ENCODE measurements at regions not wholly inside any gene's neighbourhood (a gene's known extent, or its start where the extent isn't known, plus 50 kb on each side); places are given as distances from the start of the nearest gene placed in this dataset.
A peak's percentile ranks its signal among the peaks of the same experiment; 100 is the strongest.

DNA sequence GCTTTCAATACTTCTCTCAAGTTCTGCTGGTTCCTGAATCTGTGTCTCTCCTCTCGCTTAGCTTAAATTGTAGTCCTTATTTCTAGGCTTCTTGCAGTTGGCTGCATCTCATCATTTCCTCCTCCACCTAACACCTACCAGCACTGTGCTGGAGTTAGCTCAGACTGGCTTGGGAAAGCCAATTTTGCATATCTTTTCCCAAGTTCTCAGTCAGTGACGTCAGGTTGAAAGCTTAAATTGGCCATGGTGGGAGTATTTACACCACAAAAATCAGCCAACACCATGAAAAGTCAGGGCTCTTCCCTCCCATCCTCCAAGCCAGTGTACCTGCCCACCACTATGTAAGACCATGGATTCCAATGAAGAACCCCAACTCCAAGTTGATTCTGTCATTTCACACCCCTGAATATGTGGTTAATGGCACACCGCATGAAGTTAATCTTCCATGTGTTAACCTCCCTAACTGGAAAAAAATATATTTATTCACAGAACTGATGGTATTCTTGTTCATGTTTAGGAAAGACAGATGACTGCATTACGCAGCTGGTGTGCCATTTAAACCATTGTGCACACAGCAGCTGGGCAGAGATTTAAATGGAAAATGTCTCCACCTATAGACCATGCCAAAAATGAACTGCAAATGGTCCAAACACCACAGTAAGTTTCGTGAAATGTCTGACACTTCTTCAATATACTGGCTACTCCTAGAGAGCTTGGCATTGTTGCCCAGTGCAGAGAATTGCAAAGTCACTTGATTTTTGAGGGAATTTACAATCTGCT lies 274.1 kb upstream of the MAP3K7 start:
- TF ChIP-seq, protein P1, sequence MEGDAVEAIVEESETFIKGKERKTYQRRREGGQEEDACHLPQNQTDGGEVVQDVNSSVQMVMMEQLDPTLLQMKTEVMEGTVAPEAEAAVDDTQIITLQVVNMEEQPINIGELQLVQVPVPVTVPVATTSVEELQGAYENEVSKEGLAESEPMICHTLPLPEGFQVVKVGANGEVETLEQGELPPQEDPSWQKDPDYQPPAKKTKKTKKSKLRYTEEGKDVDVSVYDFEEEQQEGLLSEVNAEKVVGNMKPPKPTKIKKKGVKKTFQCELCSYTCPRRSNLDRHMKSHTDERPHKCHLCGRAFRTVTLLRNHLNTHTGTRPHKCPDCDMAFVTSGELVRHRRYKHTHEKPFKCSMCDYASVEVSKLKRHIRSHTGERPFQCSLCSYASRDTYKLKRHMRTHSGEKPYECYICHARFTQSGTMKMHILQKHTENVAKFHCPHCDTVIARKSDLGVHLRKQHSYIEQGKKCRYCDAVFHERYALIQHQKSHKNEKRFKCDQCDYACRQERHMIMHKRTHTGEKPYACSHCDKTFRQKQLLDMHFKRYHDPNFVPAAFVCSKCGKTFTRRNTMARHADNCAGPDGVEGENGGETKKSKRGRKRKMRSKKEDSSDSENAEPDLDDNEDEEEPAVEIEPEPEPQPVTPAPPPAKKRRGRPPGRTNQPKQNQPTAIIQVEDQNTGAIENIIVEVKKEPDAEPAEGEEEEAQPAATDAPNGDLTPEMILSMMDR (conservative IDR thresholded peaks at IDR 0.05 in 1 of 2, IDR thresholded peaks at IDR 0.05 in 1 of 2; ENCODE audit: low read depth in 1 of 2, low read length in 2 of 2), result peak in 1 of 2 donors; percentile 7
- no peak for TF ChIP-seq EZH2 (IDR thresholded peaks at IDR 0.05; ENCODE audit: low read length, missing control alignments)

All from fibroblast of lung (primary cell).